HUES48 (cell line): ENCODE measurements at regions not wholly inside any gene's neighbourhood (a gene's known extent, or its start where the extent isn't known, plus 50 kb on each side); places are given as distances from the start of the nearest gene placed in this dataset.
"Not testable (repeated sequence)": the region's sequence is repeated elsewhere in the genome, so short reads cannot be mapped to it uniquely, and the experiment has no call there.

Source experiments
- H3K27ac ChIP-seq: one replicate; pipeline ENCODE4 v1.7.0; 2013; ENCODE audit warnings: low read depth, low read length, inconsistent platforms
- H3K27me3 ChIP-seq: 2 replicates; pipeline ENCODE4 v1.6.1; 2013; ENCODE audit warnings: mild to moderate bottlenecking, low read length; ENCODE audit not compliant: control insufficient read depth, insufficient read depth
- H3K36me3 ChIP-seq: 2 replicates; pipeline ENCODE4 v1.6.1; 2013; ENCODE audit warnings: low read length; ENCODE audit not compliant: control insufficient read depth, insufficient read depth
- H3K4me1 ChIP-seq: 2 replicates; pipeline ENCODE4 v1.6.1; 2013; ENCODE audit warnings: mild to moderate bottlenecking, low read length; ENCODE audit not compliant: control insufficient read depth, insufficient read depth
- H3K4me3 ChIP-seq: 2 replicates; pipeline ENCODE4 v1.5.1; 2013; ENCODE audit warnings: mild to moderate bottlenecking, low read depth, low read length
- H3K9ac ChIP-seq: 2 replicates; pipeline ENCODE4 v1.6.1; 2013; ENCODE audit warnings: mild to moderate bottlenecking, low read depth, low read length, moderate library complexity
- H3K9me3 ChIP-seq: 2 replicates; pipeline ENCODE4 v1.6.1; 2013; ENCODE audit warnings: low read length; ENCODE audit not compliant: control insufficient read depth, insufficient read depth

- Histone ChIP-seq H3K4me1 (no peaks in the 10 kb centered on the region), H3K9ac (no peak overlapping the region), H3K9me3 (no peaks in the 10 kb centered on the region), H3K36me3 (no peaks in the 10 kb centered on the region), H3K27me3 (no peaks in the 10 kb centered on the region), H3K27ac (no peak overlapping the region), H3K4me3 (no peak overlapping the region)
Observed at GRCh38 chr15:87752250-87752951, 504.1 kb downstream of the NTRK3 start.

DNA sequence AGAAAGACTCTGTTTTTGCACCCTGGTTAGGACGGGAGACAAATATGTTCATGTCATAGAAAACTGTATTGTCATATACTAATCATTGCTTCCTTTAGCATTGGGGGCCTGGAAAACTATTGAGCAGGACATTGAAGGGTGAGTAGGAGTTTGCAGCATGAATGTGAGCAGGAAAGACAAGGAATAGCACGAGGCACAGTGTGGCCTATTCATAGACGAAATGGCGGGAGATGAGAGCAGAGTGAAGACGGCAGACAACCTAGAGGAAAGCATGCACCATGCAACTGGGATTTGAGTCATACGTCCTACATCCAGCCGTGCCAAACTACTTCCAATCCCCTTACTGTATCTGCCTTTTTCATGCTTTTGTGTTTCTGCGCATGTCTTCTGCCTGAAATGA lies 508.1 kb downstream of the NTRK3 start:
- H3K9ac ChIP-seq, result no peak overlapping the region
- no peaks in the 10 kb centered on the region for H3K4me1 ChIP-seq
- H3K36me3 ChIP-seq, result no peaks in the 10 kb centered on the region
- no peak overlapping the region for H3K27ac ChIP-seq
- H3K9me3 ChIP-seq, result no peaks in the 10 kb centered on the region
- H3K27me3 ChIP-seq, result no peaks in the 10 kb centered on the region
- H3K4me3 ChIP-seq, result no peak overlapping the region

DNA sequence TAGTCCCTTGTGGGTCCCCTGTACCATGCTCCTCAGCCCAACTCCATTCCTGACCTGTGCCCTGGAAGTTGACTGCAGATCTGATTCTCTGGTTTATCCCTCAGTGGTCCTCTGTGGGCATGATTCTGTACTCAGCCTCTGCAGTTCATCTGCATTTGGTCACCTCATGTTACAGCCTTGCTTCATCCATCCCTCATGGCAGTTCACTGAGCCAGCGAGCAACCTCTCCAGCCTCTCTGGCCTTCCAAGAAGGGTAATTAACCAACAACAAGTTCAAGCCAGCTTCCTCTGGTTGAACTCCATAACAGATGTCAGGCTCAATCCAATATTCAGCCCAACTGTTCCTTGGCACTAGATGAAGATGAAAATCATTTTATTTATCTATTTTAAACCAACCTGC lies 509.5 kb downstream of the NTRK3 start:
- H3K4me3 ChIP-seq, result no peak overlapping the region
- no peaks in the 10 kb centered on the region for H3K9me3 ChIP-seq
- no peaks in the 10 kb centered on the region for H3K4me1 ChIP-seq
- no peak overlapping the region for H3K27ac ChIP-seq
- no peaks in the 10 kb centered on the region for H3K36me3 ChIP-seq
- H3K27me3 ChIP-seq, result no peaks in the 10 kb centered on the region
- H3K9ac ChIP-seq, result no peak overlapping the region

- H3K9me3 ChIP-seq, result no peaks in the 10 kb centered on the region
- no peak overlapping the region for H3K9ac ChIP-seq
- H3K27ac ChIP-seq, result no peak overlapping the region
- H3K4me3 ChIP-seq, result no peak overlapping the region
- no peaks in the 10 kb centered on the region for H3K36me3 ChIP-seq
- no peaks in the 10 kb centered on the region for H3K4me1 ChIP-seq
- no peaks in the 10 kb centered on the region for H3K27me3 ChIP-seq
Observed at GRCh38 chr15:87746333-87746732, 510.2 kb downstream of the NTRK3 start.

- H3K9ac ChIP-seq, result no peak overlapping the region
- H3K4me3 ChIP-seq, result no peak overlapping the region
- H3K27me3 ChIP-seq, result no peaks in the 10 kb centered on the region
- no peaks in the 10 kb centered on the region for H3K4me1 ChIP-seq
- H3K36me3 ChIP-seq, result no peaks in the 10 kb centered on the region
- no peak overlapping the region for H3K27ac ChIP-seq
- H3K9me3 ChIP-seq, result no peaks in the 10 kb centered on the region
Observed at GRCh38 chr15:87744815-87745214, 511.7 kb downstream of the NTRK3 start.

GRCh38 chr15:87743562-87743961 lies 513.0 kb downstream of the NTRK3 start:
- Histone ChIP-seq H3K4me1 (no peaks in the 10 kb centered on the region), H3K4me3 (no peak overlapping the region), H3K27ac (no peak overlapping the region), H3K27me3 (no peaks in the 10 kb centered on the region), H3K36me3 (no peaks in the 10 kb centered on the region), H3K9ac (no peak overlapping the region), H3K9me3 (no peaks in the 10 kb centered on the region)

DNA sequence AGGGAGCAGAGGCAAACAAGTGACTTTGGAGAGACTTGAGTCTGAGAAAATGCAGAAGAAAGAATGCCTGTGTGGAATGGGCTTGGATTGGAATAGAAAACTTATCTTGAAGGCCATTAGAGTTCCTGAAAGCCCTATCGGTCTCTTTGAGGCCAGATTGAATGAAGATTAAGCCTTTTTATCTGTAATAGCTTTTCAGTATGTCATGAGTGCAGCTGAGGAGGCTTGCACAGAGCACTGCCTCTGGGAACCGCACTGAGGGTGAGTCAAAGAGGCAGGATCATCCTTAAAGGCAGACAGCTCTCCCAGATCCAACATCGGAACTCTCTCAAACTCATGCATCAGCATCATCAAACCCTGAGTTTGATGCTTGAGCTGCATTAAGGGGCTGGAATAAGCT lies 515.2 kb downstream of the NTRK3 start:
- Histone ChIP-seq H3K4me3 (no peak overlapping the region), H3K9me3 (no peaks in the 10 kb centered on the region), H3K4me1 (no peaks in the 10 kb centered on the region), H3K27me3 (no peaks in the 10 kb centered on the region), H3K9ac (no peak overlapping the region), H3K36me3 (no peaks in the 10 kb centered on the region), H3K27ac (no peak overlapping the region)

GRCh38 chr15:87740655-87741344 lies 515.7 kb downstream of the NTRK3 start:
- H3K36me3 ChIP-seq, result no peaks in the 10 kb centered on the region
- no peaks in the 10 kb centered on the region for H3K4me1 ChIP-seq
- H3K4me3 ChIP-seq, result no peak overlapping the region
- no peak overlapping the region for H3K9ac ChIP-seq
- H3K27me3 ChIP-seq, result no peaks in the 10 kb centered on the region
- no peaks in the 10 kb centered on the region for H3K9me3 ChIP-seq
- H3K27ac ChIP-seq, result no peak overlapping the region

GRCh38 chr15:87739866-87740265 lies 516.7 kb downstream of the NTRK3 start:
- Histone ChIP-seq H3K4me3 (no peak overlapping the region), H3K4me1 (no peaks in the 10 kb centered on the region), H3K9me3 (no peaks in the 10 kb centered on the region), H3K27ac (no peak overlapping the region), H3K9ac (no peak overlapping the region), H3K36me3 (no peaks in the 10 kb centered on the region), H3K27me3 (no peaks in the 10 kb centered on the region)

DNA sequence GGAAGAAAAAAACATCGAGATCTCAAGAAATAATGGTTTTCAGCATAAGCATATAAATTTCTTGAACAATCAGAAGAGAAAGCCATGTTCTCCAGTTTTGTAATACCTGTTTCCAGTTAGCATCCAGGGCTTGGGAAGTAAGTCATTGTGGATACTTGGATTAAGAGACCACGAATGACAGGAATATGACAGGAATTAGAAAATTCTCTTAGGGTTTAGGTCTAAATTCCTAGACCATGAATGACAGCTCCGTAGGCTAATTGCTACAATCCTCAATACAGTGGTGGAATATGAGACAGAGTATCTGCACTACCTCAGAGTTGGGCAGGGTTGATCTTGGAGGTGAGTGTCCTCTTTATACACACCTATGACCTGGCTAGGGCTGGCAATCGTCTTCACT lies 517.5 kb downstream of the NTRK3 start:
- Histone ChIP-seq H3K36me3 (no peaks in the 10 kb centered on the region), H3K4me3 (no peak overlapping the region), H3K9me3 (no peaks in the 10 kb centered on the region), H3K9ac (no peak overlapping the region), H3K4me1 (no peaks in the 10 kb centered on the region), H3K27me3 (no peaks in the 10 kb centered on the region), H3K27ac (no peak overlapping the region)

GRCh38 chr15:87737460-87737859 lies 519.1 kb downstream of the NTRK3 start:
- not testable (repeated sequence) for H3K4me3 ChIP-seq, H3K4me1 ChIP-seq, H3K9me3 ChIP-seq, H3K27ac ChIP-seq, H3K36me3 ChIP-seq, H3K9ac ChIP-seq, H3K27me3 ChIP-seq
